ENCODE measurements at regions not wholly inside any gene's neighbourhood (a gene's known extent, or its start where the extent isn't known, plus 50 kb on each side); places are given as distances from the start of the nearest gene placed in this dataset.

GRCh38 chrX:39905946-39906345, 191.8 kb downstream of the BCOR start:
- DNase-seq = no peak

- DNase-seq = no peak
These were observed 189.6 kb downstream of the BCOR start for GRCh38 chrX:39907964-39908661.

GRCh38 chrX:39909996-39910395, 187.8 kb downstream of the BCOR start:
- DNase-seq = no peak

GRCh38 chrX:39910651-39911050, 187.1 kb downstream of the BCOR start:
- DNase-seq = no peak

- no peak for DNase-seq
These were observed 186.4 kb downstream of the BCOR start for GRCh38 chrX:39911278-39911897.

- no peak for DNase-seq
These were observed 185.6 kb downstream of the BCOR start for GRCh38 chrX:39912126-39912525.

- DNase-seq = no peak
These were observed 182.7 kb downstream of the BCOR start for GRCh38 chrX:39915081-39915480.

GRCh38 chrX:39915596-39915995, 182.2 kb downstream of the BCOR start:
- no peak for DNase-seq

- no peak for DNase-seq
These were observed 175.9 kb downstream of the BCOR start for GRCh38 chrX:39921838-39922237.

- no peak for DNase-seq
These were observed 175.3 kb downstream of the BCOR start for GRCh38 chrX:39922488-39922887.

GRCh38 chrX:39922926-39923325, 174.8 kb downstream of the BCOR start:
- no peak for DNase-seq

- DNase-seq = no peak
These were observed 170.4 kb downstream of the BCOR start for GRCh38 chrX:39927380-39927779.

- DNase-seq = no peak
These were observed 168.9 kb downstream of the BCOR start for GRCh38 chrX:39928704-39929378.

GRCh38 chrX:39929379-39930025, 168.3 kb downstream of the BCOR start:
- no peak for DNase-seq

GRCh38 chrX:39930786-39931528, 166.8 kb downstream of the BCOR start:
- DNase-seq = no peak

GRCh38 chrX:39931529-39932282, 166.1 kb downstream of the BCOR start:
- no peak for DNase-seq

GRCh38 chrX:39935411-39936064, 162.2 kb downstream of the BCOR start:
- no peak for DNase-seq

- DNase-seq = peak; percentile 24
These were observed 160.6 kb downstream of the BCOR start for GRCh38 chrX:39936886-39937770.

- DNase-seq = no peak
These were observed 159.3 kb downstream of the BCOR start for GRCh38 chrX:39938466-39938865.

GRCh38 chrX:39939678-39940077, 158.1 kb downstream of the BCOR start:
- no peak for DNase-seq
